Spleen (tissue), 11 donors: ENCODE measurements at regions not wholly inside any gene's neighbourhood (a gene's known extent, or its start where the extent isn't known, plus 50 kb on each side); places are given as distances from the start of the nearest gene placed in this dataset.

Source experiments
- DNase-seq: peaks from one replicate; pipeline ENCODE4 v3.0.0-alpha.2; 2020
- H3K27ac ChIP-seq, 8 donors: fragments of 200-600 bp; sonication (generic) in 7 of 8; 1 replicate in 4 of 8; 2 replicates in 4 of 8; pipeline versions ENCODE4 v1.5.0 to v1.8.0; 2016 to 2021; ENCODE audit warnings: inconsistent platforms in 4 of 8, mild to moderate bottlenecking in 4 of 8, moderate library complexity in 1 of 8
- H3K27me3 ChIP-seq, 7 donors: fragments of 200-600 bp; sonication (generic) in 6 of 7; replicated peaks in 1 of 7; 1 replicate in 4 of 7; 2 replicates in 3 of 7; pipeline versions ENCODE4 v1.5.0 to v1.8.0; 2016 to 2021; ENCODE audit warnings: inconsistent platforms in 3 of 7, mild to moderate bottlenecking in 1 of 7
- H3K36me3 ChIP-seq, 6 donors: fragments of 200-600 bp; sonication (generic) in 5 of 6; 1 replicate in 4 of 6; 2 replicates in 2 of 6; pipeline versions ENCODE4 v1.5.0 to v1.8.0; 2016 to 2021; ENCODE audit warnings: inconsistent platforms in 2 of 6
- H3K4me1 ChIP-seq, 6 donors: fragments of 200-600 bp; sonication (generic) in 5 of 6; 1 replicate in 3 of 6; 2 replicates in 3 of 6; pipeline versions ENCODE4 v1.5.0 to v1.8.0; 2016 to 2021; ENCODE audit warnings: inconsistent platforms in 3 of 6
- H3K4me3 ChIP-seq, 8 donors: fragments of 200-600 bp; sonication (generic) in 7 of 8; 1 replicate in 4 of 8; 2 replicates in 4 of 8; pipeline versions ENCODE4 v1.5.0 to v1.8.0; 2016 to 2021; ENCODE audit warnings: inconsistent platforms in 4 of 8, mild to moderate bottlenecking in 4 of 8, moderate library complexity in 2 of 8
- H3K9me3 ChIP-seq, 8 donors: fragments of 200-600 bp; sonication (generic) in 7 of 8; 1 replicate in 4 of 8; 2 replicates in 4 of 8; pipeline versions ENCODE4 v1.5.0 to v1.8.0; 2016 to 2021; ENCODE audit warnings: inconsistent platforms in 4 of 8
- POLR2A ChIP-seq, 3 donors: fragments of 450-650 bp; IDR thresholded peaks; one replicate each; pipeline ENCODE4 v1.5.1; 2017; ENCODE audit warnings: antibody characterized with exemption in 3 of 3, mild to moderate bottlenecking in 1 of 3
- POLR2AphosphoS5 ChIP-seq, 3 donors: sonication (generic); formaldehyde crosslinking; IDR thresholded peaks; one replicate each; pipeline ENCODE4 v1.5.1; 2017; ENCODE audit warnings: antibody characterized with exemption in 3 of 3
- WGBS, 5 donors: extraction: QIAGEN DNeasy Blood & Tissue Kit in 3 of 5; methylation state at CpG; one replicate each; pipeline versions ENCODE4 v1.1.5 to v1.1.7; 2013 to 2018; 5-methylcytosine and 5-hydroxymethylcytosine counted together
- intact Hi-C: fragments of 100-400 bp; cut with DNase I; formaldehyde crosslinking; loops from one replicate; pipeline ENCODE4 v1.15.0; 2023; ENCODE audit warnings: low total_unique reads
- TF ChIP-seq, protein P1 (sequence below), 11 experiments: fragments of 200-600 bp in 7 of 11; fragments of 450-650 bp in 4 of 11; sonication (generic) in 4 of 11; IDR thresholded peaks in 8 of 11; conservative IDR thresholded peaks in 3 of 11; 1 replicate in 7 of 11; 2 replicates in 4 of 11; pipeline versions ENCODE4 v1.4.0 to v1.8.0; 2016 to 2021; ENCODE audit warnings: antibody characterized with exemption in 11 of 11, inconsistent platforms in 4 of 11, mild to moderate bottlenecking in 1 of 11
- donor health status: healthy with polysubstance abuse.
- donor health status: DM: no; HTN: no; CAD: no; lungs with moderate emphysema.
- donor health status: DM: no; HTN: no; CAD: no.
- donor health status: Bipolar disorder and iron deficiency.
- donor health status: healthy.
- donor health status: DM: no; HTN: no; CAD: no.
- donor health status: DM: yes; HTN: yes; CAD: no.

GRCh38 chr10:117444497-117445040, 69.3 kb upstream of the PDZD8 start:
- Histone ChIP-seq H3K36me3 (no peaks in the 10 kb centered on the region), H3K27ac (no peak overlapping the region), H3K4me1 (peaks cover 0 to 26% (median 13%) of the 10 kb centered on the region in 6 donors), H3K27me3 (peaks cover 0 to 62% (median 0%) of the 10 kb centered on the region in 7 donors), H3K9me3 (peaks cover 0 to 24% (median 13%) of the 10 kb centered on the region in 8 donors), H3K4me3 (no peak overlapping the region)
- WGBS, 5 donors: 87 to 95% (median 92%) methylated on average over 4 of the region's 4 CpGs
- intact Hi-C loops: no loop called here
- peak; percentile 11 for DNase-seq
- TF ChIP-seq POLR2A (IDR thresholded peaks at IDR 0.05) (no peak), POLR2AphosphoS5 (IDR thresholded peaks at IDR 0.05) (no peak)
- TF ChIP-seq, protein P1, sequence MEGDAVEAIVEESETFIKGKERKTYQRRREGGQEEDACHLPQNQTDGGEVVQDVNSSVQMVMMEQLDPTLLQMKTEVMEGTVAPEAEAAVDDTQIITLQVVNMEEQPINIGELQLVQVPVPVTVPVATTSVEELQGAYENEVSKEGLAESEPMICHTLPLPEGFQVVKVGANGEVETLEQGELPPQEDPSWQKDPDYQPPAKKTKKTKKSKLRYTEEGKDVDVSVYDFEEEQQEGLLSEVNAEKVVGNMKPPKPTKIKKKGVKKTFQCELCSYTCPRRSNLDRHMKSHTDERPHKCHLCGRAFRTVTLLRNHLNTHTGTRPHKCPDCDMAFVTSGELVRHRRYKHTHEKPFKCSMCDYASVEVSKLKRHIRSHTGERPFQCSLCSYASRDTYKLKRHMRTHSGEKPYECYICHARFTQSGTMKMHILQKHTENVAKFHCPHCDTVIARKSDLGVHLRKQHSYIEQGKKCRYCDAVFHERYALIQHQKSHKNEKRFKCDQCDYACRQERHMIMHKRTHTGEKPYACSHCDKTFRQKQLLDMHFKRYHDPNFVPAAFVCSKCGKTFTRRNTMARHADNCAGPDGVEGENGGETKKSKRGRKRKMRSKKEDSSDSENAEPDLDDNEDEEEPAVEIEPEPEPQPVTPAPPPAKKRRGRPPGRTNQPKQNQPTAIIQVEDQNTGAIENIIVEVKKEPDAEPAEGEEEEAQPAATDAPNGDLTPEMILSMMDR (IDR thresholded peaks at IDR 0.05 in 8 of 11, conservative IDR thresholded peaks at IDR 0.05 in 3 of 11): no peak

- DNase-seq: no peak
- intact Hi-C loops: no loop called here
- Histone ChIP-seq H3K9me3 (peaks cover 0 to 24% (median 13%) of the 10 kb centered on the region in 8 donors), H3K36me3 (no peaks in the 10 kb centered on the region), H3K27me3 (peaks cover 0 to 62% (median 0%) of the 10 kb centered on the region in 7 donors), H3K27ac (peak overlapping the region in 2 of 8 donors; percentile 48 to 76), H3K4me3 (no peak overlapping the region), H3K4me1 (peaks cover 0 to 26% (median 13%) of the 10 kb centered on the region in 6 donors)
- WGBS, 5 donors: 78 to 90% (median 83%) methylated on average over 6 of the region's 6 CpGs
- TF ChIP-seq POLR2AphosphoS5 (IDR thresholded peaks at IDR 0.05) (no peak), POLR2A (IDR thresholded peaks at IDR 0.05) (no peak)
- TF ChIP-seq, protein P1 (IDR thresholded peaks at IDR 0.05 in 8 of 11, conservative IDR thresholded peaks at IDR 0.05 in 3 of 11): no peak
Observed at GRCh38 chr10:117443686-117444041, 68.4 kb upstream of the PDZD8 start.

DNA sequence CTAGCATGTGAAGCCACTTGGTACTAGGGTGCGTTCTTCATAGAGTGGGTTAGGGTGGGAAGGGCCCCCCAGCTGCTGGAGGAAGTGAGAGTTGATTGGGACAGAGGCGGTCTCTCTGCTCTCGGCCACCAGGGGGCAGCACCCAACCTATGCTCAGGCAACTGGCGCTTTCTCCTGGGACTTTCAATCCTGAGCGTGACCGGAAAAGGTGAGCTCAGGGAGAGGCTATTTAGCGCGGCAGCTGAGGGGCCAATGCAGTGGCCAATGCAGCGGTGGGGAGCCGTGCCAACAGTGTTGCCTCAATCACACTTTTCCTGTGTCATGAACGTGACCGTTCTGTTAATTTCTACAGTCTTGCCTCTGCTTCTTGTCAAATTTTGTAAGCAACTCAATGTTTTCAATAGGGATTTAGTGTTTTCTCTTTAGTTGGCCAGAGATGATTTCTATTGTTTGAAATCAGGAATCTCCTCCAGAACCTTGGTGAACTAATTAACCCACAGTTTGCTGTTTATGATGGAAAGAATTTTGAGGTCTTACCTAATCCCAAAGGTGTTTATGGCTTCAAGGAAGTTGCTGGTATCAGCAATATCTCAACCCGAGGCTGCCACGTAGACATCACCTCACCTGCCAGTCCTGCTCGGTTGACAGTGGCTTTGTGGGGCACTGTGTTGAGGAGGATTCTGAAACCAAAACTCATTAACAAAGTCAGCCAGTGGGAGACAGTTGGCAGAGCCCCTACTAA, 67.9 kb upstream of the PDZD8 start:
- Histone ChIP-seq H3K4me3 (peak overlapping the region in 1 of 8 donors; percentile 45), H3K4me1 (peaks cover 0 to 26% (median 13%) of the 10 kb centered on the region in 6 donors)
- intact Hi-C loops: no loop called here

More for the DNA sequence above, 67.9 kb upstream of the PDZD8 start:
- Histone ChIP-seq H3K27ac (peak overlapping the region in 4 of 8 donors; percentile 48 to 76 (median 56)), H3K36me3 (no peaks in the 10 kb centered on the region), H3K9me3 (peaks cover 0 to 24% (median 13%) of the 10 kb centered on the region in 8 donors), H3K27me3 (peaks cover 0 to 62% (median 0%) of the 10 kb centered on the region in 7 donors)
- peak; percentile 92 for DNase-seq
- WGBS, 5 donors: 16 to 36% (median 23%) methylated on average over 13 to 15 of the region's 15 CpGs
- TF ChIP-seq, protein P1 (IDR thresholded peaks at IDR 0.05 in 8 of 11, conservative IDR thresholded peaks at IDR 0.05 in 3 of 11): peak; percentile 54 to 90 (median 81)
- TF ChIP-seq POLR2AphosphoS5 (IDR thresholded peaks at IDR 0.05) (peak; percentile 9 to 39 (median 13)), POLR2A (IDR thresholded peaks at IDR 0.05) (no peak)
